Fibroblast of lung (primary cell): ENCODE measurements at regions not wholly inside any gene's neighbourhood (a gene's known extent, or its start where the extent isn't known, plus 50 kb on each side); places are given as distances from the start of the nearest gene placed in this dataset.

Experiments used
- CTCF ChIP-seq, 2 donors: IDR thresholded peaks in 1 of 2; conservative IDR thresholded peaks in 1 of 2; 1 replicate in 1 of 2; 2 replicates in 1 of 2; pipeline ENCODE4 v1.5.1; 2011 to 2012; ENCODE audit warnings: low read length in 2 of 2, control low read depth in 1 of 2, inconsistent platforms in 1 of 2, low read depth in 1 of 2, mild to moderate bottlenecking in 1 of 2
- EZH2 ChIP-seq: IDR thresholded peaks from 2 replicates; pipeline ENCODE4 v1.5.1; 2012; ENCODE audit warnings: low read length, control low read depth, mild to moderate bottlenecking; ENCODE audit errors: missing control alignments

DNA sequence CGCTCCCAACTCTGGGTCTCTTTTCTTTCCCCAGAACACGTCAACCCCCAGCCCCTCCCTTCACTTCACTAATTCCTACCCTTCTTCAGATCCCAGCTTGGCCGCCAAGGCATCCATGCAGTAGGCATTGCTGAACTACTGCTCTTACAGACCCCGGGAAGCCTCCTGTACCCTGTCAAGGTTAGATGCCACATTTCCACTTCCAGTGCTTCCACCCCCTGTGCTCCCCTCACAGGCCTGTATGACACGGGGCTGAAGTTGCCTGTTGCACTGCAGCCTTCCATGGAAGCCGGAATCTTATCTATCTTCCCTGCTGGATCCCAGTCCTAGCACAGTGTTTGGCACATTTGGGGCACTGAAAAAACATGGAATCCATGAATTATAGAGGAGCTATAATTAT, 99.0 kb upstream of the SOD1 start:
- TF ChIP-seq CTCF (conservative IDR thresholded peaks at IDR 0.05 in 1 of 2, IDR thresholded peaks at IDR 0.05 in 1 of 2; ENCODE audit: low read depth in 1 of 2, low read length in 2 of 2) = no peak
- TF ChIP-seq EZH2 = no peak
